NCI-H82 treated with DMSO at 0.1 percent for 48 hours (cell line): ENCODE measurements at regions not wholly inside any gene's neighbourhood (a gene's known extent, or its start where the extent isn't known, plus 50 kb on each side); places are given as distances from the start of the nearest gene placed in this dataset.
"Not testable (repeated sequence)": the region's sequence is repeated elsewhere in the genome, so short reads cannot be mapped to it uniquely, and the experiment has no call there.

Source experiments
- DNase-seq: peaks from one replicate; lab custom pipeline; 2025; ENCODE audit not compliant: unreplicated experiment; lab: John Stamatoyannopoulos, UW

- no peak for DNase-seq
Measured at GRCh38 chr22:49004484-49005399, 822.9 kb downstream of the BRD1 start.

- DNase-seq = not testable (repeated sequence)
Measured at GRCh38 chr22:48997605-48998004, 830.1 kb downstream of the BRD1 start.

DNA sequence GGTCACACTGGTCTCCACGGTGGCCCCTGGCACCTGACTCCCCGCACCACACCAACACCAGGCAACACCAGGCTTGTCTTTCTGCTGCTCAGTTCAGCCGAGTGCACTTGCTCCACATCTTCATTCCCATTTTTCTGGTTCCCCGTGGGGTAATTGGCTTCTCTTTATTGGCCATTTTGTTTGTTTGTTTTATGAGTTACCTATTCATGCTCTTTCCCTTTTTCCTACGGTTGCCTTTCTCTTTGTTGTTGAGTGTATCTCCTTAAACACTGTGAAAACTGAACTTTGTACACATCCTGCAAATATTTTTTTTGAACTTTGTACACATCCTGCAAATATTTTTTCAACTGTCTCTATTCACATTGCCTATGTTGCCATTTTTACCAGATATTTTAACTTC, 834.0 kb downstream of the BRD1 start:
- no peak for DNase-seq

DNA sequence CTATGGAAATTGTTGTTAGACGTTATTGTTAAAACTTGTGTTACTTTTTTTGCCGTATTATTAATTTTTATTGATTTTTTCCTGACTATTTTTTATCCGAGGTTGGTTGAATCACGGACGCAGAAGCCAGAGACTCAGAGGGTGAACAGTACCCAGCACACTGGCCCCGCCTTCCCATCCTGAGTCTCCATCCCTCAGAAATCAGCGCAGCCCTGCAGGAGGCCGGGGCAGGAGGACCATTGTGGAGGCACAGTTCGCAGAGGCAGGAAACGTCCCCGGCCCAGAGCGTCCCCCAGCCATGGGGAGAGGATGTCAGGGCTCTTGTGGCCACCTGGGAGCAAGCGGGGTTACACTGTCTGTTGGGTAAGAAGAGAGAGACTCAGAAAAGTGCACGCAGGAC, 843.0 kb downstream of the BRD1 start:
- DNase-seq = no peak

GRCh38 chr22:48982321-48982905, 845.3 kb downstream of the BRD1 start:
- DNase-seq = no peak

DNA sequence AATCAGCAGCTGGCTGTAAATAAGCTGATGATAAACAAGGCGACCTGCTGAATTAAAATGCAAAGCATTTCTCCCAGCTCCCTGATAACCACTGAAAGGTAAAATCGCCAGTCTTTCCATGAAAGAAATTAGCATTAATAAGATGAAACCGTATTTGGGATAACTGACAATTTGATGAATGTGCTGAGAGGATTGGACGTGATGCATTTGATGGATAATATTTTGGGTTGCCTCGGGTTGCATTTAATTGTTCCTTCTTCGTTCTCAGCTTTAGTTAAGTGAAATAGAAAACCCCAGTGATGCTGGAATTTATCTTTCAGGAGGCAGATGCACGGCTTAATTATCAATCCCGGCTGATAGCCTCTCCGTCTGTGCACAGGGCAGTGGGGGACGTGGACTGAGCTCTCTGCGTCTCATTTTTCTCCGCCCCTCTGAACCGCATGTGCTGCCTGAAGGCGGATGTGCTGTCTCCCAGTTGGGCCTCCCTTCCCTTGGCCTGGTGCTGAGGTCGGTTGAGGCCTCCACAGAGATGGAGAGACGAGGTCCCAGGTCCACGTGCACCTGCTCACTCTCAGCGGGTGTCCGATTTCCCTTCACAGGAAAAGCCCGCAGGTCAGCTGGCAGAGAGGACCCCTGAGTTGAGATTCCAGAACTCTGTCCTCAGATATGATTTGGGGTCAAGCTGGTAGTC, 846.2 kb downstream of the BRD1 start:
- DNase-seq = no peak

- no peak for DNase-seq
Measured at GRCh38 chr22:48980918-48981317, 846.8 kb downstream of the BRD1 start.

DNA sequence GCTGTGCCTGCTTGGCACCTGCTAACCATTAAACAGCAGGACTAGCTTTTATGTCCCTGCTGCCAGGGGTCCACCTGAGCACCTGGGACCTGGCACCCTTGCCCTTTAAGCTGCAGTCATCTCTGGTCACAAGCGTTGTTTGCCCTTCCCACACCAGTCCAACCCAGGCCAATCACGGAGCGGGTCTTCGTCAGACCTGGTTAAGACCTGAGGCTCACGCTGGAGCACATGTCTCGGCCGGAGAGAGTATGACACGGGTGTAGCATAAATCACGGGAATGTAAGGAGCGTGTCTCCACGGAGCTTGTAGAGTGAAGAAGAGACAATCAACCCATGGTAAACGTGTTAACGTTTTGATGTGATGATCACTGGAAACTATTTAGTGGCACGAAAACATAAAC, 847.3 kb downstream of the BRD1 start:
- DNase-seq = no peak

GRCh38 chr22:48979482-48979881, 848.2 kb downstream of the BRD1 start:
- DNase-seq = no peak

DNA sequence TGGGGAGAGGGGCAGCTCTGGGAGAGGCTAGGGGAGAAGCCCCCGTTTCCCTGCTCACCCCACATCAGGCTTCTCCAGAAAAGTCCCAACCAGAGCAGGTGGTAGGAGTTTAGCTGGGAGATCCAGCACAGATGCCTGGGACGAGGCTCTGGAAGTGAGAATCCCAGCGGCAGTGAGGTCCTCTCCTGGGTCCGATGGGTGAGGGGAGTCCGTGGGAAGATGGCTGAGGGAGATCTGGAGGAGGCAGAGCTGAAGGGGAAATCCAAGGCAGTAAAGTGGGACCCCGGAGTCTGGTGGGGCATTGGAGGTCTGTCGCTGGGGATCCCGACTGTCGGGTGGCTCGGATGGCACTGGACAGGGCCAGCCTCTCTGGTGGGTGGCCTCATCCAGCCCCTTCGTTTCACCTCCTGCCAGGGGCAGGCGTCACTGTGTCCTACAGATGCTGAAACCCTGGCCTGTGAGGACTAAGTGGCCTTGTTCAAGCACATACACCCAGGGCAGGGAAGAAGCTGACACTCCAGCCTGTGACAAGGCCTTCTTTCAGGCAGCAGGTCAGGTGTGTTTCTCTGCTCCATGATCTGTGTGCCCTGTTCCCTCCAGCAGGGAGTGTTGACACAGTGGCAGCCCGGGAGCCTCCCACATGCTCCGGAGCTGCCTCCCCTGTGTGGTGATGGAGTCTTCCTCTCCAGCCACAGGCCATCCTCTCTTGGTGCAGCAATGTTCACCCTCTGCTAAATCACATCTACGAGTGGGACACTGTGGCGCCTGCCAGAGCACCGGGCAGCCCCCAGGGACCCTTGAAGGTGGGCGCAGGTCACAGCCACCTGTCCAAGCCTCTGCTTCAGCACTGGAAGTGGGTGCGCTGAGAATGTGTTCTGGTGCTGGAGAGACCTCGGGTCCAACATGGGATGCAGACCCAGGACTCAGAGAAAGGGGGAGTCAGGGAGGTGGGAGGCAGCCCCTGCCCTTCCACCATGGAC, 850.8 kb downstream of the BRD1 start:
- no peak for DNase-seq

- DNase-seq = no peak
Measured at GRCh38 chr22:48975886-48976285, 851.8 kb downstream of the BRD1 start.

DNA sequence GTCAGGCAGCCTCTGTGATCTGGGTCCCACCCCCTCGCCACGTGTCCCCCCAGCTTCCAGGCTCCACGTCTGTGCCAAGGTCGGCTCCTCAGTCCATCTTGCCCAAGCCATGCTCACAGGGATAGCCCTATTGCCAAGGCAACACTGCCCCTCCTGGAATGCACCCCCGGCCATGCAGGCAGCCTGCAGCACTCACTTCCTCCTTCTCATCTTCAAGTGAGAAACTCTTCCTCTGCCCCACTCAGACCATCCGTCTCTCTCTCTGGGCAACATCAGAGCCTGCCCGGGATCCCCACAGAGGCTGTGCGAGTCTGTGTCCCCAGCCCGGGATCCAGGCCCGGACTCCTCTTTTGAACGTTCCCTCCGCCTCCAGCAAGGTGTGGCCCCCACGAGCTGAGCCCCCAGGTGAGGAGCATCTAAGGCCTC, 852.3 kb downstream of the BRD1 start:
- DNase-seq = no peak

GRCh38 chr22:48974443-48975315, 853.0 kb downstream of the BRD1 start:
- DNase-seq = no peak

DNA sequence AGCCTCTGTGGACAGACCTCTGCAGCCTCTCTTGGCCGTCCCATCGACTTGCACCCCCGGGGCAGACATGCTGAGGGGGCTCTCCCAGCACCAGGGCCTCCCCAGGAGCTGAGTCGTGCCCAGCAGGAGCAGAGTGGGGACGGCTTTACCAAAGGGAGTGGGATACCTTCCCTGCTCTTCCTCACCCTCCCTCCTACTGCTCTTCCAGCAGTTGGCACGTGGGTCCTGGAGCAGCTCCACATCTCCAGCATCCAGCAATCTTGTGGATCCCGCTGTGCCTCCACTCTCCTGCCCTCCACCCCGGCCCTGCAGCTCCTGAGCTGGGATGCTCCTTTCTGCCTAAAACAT, 854.0 kb downstream of the BRD1 start:
- no peak for DNase-seq

- DNase-seq = no peak
Measured at GRCh38 chr22:48972979-48973693, 854.5 kb downstream of the BRD1 start.

- DNase-seq = no peak
Measured at GRCh38 chr22:48968201-48968959, 859.3 kb downstream of the BRD1 start.

DNA sequence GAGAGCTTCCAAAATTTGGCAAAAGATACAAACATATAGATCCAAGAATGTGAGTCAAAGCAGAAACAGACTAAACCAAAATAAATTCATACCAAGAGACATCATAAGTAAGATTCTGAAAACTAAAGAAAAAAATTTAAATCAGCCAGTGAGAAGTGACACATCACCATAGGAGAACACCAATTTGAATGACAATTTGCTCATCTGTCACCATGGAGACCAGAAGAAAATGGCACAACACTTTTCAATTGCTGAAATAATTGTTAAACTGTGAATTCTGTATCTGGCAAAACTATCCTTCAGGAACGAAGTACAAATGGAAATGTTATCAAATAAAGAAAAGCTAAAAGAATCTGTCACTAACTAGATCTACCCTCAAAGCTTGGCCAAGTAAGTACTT, 864.3 kb downstream of the BRD1 start:
- DNase-seq = no peak

DNA sequence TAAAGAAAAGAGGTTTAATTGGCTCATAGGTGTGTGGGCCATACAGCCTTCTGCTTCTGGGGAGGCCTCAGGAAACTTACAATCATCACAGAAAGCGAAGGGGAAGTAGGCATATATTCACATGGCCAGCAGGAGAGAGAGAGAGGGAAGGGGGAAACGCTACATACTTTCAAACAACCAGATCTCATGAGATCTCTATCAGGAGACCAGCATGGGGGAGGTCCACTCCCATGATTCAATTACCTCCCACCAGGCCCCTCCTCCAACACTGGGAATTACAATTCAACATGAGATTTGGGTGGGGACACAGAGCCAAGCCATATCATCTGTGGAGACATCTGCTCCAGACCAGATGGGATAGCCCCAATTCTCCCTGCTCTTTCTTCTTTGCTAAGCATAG, 866.0 kb downstream of the BRD1 start:
- DNase-seq = no peak
